ENCODE measurements at regions not wholly inside any gene's neighbourhood (a gene's known extent, or its start where the extent isn't known, plus 50 kb on each side); places are given as distances from the start of the nearest gene placed in this dataset.

- no peak for ATAC-seq
- no peak overlapping the region for H3K27ac ChIP-seq (ENCODE audit: low read depth)
- H3K27me3 ChIP-seq (ENCODE audit: insufficient read depth), result no peaks in the 10 kb centered on the region
- H2AFZ ChIP-seq, result no peak overlapping the region
- no peak for DNase-seq (ENCODE audit: low spot score)
- no peak overlapping the region for H3K4me2 ChIP-seq
- no peaks in the 10 kb centered on the region for H3K36me3 ChIP-seq (ENCODE audit: insufficient read depth)
- H3F3A ChIP-seq (replicated peaks; ENCODE audit: low read depth), result no peaks in the 10 kb centered on the region
- H3K4me1 ChIP-seq (ENCODE audit: insufficient read depth), result peaks cover 17% of the 10 kb centered on the region
- no peak overlapping the region for H3K4me3 Mint-ChIP-seq
- peaks cover 28% of the 10 kb centered on the region for H3K4me1 Mint-ChIP-seq
- no peaks in the 10 kb centered on the region for H3K9me2 ChIP-seq (ENCODE audit: insufficient read depth)
- H3K27ac Mint-ChIP-seq, result no peak overlapping the region
- 0 out of 3 replicates have a peak, but pooled peaks cover 3% of the 10 kb centered on the region for H3K9me3 Mint-ChIP-seq
- TF ChIP-seq CTCF (conservative IDR thresholded peaks at IDR 0.05; ENCODE audit: low read depth in 2 of 2) (no peak), JUNB (IDR thresholded peaks at IDR 0.05; ENCODE audit: unreplicated experiment) (no peak), NANOG (IDR thresholded peaks at IDR 0.05; ENCODE audit: borderline replicate concordance) (no peak), POLR2AphosphoS5 (IDR thresholded peaks at IDR 0.05; ENCODE audit: low read depth) (no peak), EZH2 (IDR thresholded peaks at IDR 0.05; ENCODE audit: low read depth, unreplicated experiment) (no peak), ZNF331 (CRISPR knock-in tag; IDR thresholded peaks at IDR 0.05; ENCODE audit: low read depth) (no peak), ZNF114 (CRISPR knock-in tag; IDR thresholded peaks at IDR 0.05) (no peak), STAT1 (IDR thresholded peaks at IDR 0.05; ENCODE audit: unreplicated experiment) (no peak), CREB1 (CRISPR knock-in tag; IDR thresholded peaks at IDR 0.05; ENCODE audit: low read depth) (no peak), ETS1 (IDR thresholded peaks at IDR 0.05) (no peak), EZH2phosphoT487 (IDR thresholded peaks at IDR 0.05; ENCODE audit: unreplicated experiment) (no peak)
- TF ChIP-seq, protein P1, sequence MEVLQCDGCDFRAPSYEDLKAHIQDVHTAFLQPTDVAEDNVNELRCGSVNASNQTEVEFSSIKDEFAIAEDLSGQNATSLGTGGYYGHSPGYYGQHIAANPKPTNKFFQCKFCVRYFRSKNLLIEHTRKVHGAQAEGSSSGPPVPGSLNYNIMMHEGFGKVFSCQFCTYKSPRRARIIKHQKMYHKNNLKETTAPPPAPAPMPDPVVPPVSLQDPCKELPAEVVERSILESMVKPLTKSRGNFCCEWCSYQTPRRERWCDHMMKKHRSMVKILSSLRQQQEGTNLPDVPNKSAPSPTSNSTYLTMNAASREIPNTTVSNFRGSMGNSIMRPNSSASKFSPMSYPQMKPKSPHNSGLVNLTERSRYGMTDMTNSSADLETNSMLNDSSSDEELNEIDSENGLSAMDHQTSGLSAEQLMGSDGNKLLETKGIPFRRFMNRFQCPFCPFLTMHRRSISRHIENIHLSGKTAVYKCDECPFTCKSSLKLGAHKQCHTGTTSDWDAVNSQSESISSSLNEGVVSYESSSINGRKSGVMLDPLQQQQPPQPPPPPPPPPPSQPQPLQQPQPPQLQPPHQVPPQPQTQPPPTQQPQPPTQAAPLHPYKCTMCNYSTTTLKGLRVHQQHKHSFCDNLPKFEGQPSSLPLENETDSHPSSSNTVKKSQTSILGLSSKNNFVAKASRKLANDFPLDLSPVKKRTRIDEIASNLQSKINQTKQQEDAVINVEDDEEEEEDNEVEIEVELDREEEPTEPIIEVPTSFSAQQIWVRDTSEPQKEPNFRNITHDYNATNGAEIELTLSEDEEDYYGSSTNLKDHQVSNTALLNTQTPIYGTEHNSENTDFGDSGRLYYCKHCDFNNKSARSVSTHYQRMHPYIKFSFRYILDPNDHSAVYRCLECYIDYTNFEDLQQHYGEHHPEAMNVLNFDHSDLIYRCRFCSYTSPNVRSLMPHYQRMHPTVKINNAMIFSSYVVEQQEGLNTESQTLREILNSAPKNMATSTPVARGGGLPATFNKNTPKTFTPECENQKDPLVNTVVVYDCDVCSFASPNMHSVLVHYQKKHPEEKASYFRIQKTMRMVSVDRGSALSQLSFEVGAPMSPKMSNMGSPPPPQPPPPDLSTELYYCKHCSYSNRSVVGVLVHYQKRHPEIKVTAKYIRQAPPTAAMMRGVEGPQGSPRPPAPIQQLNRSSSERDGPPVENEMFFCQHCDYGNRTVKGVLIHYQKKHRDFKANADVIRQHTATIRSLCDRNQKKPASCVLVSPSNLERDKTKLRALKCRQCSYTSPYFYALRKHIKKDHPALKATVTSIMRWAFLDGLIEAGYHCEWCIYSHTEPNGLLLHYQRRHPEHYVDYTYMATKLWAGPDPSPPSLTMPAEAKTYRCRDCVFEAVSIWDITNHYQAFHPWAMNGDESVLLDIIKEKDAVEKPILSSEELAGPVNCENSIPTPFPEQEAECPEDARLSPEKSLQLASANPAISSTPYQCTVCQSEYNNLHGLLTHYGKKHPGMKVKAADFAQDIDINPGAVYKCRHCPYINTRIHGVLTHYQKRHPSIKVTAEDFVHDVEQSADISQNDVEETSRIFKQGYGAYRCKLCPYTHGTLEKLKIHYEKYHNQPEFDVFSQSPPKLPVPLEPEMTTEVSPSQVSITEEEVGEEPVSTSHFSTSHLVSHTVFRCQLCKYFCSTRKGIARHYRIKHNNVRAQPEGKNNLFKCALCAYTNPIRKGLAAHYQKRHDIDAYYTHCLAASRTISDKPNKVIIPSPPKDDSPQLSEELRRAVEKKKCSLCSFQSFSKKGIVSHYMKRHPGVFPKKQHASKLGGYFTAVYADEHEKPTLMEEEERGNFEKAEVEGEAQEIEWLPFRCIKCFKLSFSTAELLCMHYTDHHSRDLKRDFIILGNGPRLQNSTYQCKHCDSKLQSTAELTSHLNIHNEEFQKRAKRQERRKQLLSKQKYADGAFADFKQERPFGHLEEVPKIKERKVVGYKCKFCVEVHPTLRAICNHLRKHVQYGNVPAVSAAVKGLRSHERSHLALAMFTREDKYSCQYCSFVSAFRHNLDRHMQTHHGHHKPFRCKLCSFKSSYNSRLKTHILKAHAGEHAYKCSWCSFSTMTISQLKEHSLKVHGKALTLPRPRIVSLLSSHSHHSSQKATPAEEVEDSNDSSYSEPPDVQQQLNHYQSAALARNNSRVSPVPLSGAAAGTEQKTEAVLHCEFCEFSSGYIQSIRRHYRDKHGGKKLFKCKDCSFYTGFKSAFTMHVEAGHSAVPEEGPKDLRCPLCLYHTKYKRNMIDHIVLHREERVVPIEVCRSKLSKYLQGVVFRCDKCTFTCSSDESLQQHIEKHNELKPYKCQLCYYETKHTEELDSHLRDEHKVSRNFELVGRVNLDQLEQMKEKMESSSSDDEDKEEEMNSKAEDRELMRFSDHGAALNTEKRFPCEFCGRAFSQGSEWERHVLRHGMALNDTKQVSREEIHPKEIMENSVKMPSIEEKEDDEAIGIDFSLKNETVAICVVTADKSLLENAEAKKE (CRISPR knock-in tag; IDR thresholded peaks at IDR 0.05), result no peak
- TF ChIP-seq, protein P2, sequence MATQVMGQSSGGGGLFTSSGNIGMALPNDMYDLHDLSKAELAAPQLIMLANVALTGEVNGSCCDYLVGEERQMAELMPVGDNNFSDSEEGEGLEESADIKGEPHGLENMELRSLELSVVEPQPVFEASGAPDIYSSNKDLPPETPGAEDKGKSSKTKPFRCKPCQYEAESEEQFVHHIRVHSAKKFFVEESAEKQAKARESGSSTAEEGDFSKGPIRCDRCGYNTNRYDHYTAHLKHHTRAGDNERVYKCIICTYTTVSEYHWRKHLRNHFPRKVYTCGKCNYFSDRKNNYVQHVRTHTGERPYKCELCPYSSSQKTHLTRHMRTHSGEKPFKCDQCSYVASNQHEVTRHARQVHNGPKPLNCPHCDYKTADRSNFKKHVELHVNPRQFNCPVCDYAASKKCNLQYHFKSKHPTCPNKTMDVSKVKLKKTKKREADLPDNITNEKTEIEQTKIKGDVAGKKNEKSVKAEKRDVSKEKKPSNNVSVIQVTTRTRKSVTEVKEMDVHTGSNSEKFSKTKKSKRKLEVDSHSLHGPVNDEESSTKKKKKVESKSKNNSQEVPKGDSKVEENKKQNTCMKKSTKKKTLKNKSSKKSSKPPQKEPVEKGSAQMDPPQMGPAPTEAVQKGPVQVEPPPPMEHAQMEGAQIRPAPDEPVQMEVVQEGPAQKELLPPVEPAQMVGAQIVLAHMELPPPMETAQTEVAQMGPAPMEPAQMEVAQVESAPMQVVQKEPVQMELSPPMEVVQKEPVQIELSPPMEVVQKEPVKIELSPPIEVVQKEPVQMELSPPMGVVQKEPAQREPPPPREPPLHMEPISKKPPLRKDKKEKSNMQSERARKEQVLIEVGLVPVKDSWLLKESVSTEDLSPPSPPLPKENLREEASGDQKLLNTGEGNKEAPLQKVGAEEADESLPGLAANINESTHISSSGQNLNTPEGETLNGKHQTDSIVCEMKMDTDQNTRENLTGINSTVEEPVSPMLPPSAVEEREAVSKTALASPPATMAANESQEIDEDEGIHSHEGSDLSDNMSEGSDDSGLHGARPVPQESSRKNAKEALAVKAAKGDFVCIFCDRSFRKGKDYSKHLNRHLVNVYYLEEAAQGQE (IDR thresholded peaks at IDR 0.05; ENCODE audit: unreplicated experiment), result no peak
- no peaks in the 10 kb centered on the region for H4K20me1 ChIP-seq (replicated peaks; ENCODE audit: insufficient read depth)
- H3K36me3 Mint-ChIP-seq (ENCODE audit: low read depth), result no peaks in the 10 kb centered on the region
- peaks cover 12% of the 10 kb centered on the region for H3K27me3 Mint-ChIP-seq (ENCODE audit: insufficient read depth, low read depth, poor library complexity)
- no peak overlapping the region for H3K4me3 ChIP-seq
- no peaks in the 10 kb centered on the region for H3K79me2 ChIP-seq (replicated peaks; ENCODE audit: insufficient read depth)
These were observed 185.9 kb downstream of the ANKRD60 start for GRCh38 chr20:58042591-58042990.
